IgD-negative memory B cell (primary cell): ENCODE measurements at regions not wholly inside any gene's neighbourhood (a gene's known extent, or its start where the extent isn't known, plus 50 kb on each side); places are given as distances from the start of the nearest gene placed in this dataset.
A peak's percentile ranks its signal among the peaks of the same experiment; 100 is the strongest.
"Not testable (repeated sequence)": the region's sequence is repeated elsewhere in the genome, so short reads cannot be mapped to it uniquely, and the experiment has no call there.

Source experiments
- H3K27ac Mint-ChIP-seq, 3 donors: one replicate each; pipeline ENCODE4 v1.8.0; 2020 to 2022; ENCODE audit warnings: mild to moderate bottlenecking in 3 of 3, mixed read lengths in 3 of 3, moderate library complexity in 1 of 3
- H3K27me3 Mint-ChIP-seq: one replicate; pipeline ENCODE4 v1.8.0; 2021; ENCODE audit warnings: mixed read lengths
- H3K36me3 Mint-ChIP-seq: one replicate; pipeline ENCODE4 v1.8.0; 2020; ENCODE audit warnings: mild to moderate bottlenecking, mixed read lengths
- H3K4me1 Mint-ChIP-seq, 3 donors: one replicate each; pipeline ENCODE4 v1.8.0; 2020 to 2022; ENCODE audit warnings: mixed read lengths in 3 of 3, mild to moderate bottlenecking in 1 of 3
- H3K4me3 Mint-ChIP-seq, 4 donors: one replicate each; pipeline ENCODE4 v1.8.0; 2020 to 2022; ENCODE audit warnings: mild to moderate bottlenecking in 4 of 4, mixed read lengths in 4 of 4, moderate library complexity in 3 of 4
- H3K9me3 Mint-ChIP-seq, 3 donors: one replicate each; pipeline ENCODE4 v1.8.0; 2020 to 2021; ENCODE audit warnings: mixed read lengths in 3 of 3, mild to moderate bottlenecking in 1 of 3

DNA sequence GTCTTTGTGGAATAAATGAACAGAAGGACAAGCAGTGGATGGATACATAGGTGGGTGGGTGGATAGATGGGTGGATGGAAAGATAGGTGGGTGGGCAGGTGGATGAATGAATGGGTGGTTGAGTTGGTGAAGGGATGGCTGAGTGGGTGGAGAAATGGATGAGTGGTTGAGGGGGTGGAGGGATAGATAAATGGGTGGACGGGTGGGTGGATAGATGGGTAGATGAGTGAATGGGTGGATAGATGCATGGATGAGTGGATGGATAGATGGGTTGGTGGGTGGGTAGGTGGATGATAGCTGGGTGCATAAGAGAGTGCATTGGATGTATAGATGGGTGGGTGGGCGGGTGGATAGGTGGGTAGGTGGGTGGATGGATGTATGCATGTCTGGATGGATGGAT lies 63.5 kb downstream of the UNC93B1 start:
- H3K9me3 Mint-ChIP-seq, H3K4me1 Mint-ChIP-seq, H3K27ac Mint-ChIP-seq, H3K36me3 Mint-ChIP-seq, H3K27me3 Mint-ChIP-seq, H3K4me3 Mint-ChIP-seq: not testable (repeated sequence)

DNA sequence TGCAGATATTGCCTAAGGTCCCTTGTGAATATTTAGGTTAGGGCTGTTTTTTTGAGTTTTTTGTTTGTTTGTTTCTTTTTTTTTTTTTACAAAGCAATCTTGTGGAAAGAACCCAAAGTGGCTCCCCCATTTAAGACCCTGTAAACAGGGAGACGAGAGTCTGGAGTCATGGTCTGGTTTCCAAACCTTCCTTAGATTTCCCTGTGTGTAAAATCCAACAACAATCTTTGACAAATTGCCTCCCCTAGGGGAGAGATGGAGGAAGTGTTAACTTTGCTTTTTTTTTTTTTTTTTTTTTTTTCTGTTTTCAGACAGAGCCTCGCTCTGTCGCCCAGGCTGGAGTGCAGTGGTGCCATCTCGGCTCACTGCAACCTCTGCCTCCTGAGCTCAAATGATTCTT lies 64.9 kb downstream of the UNC93B1 start:
- H3K9me3 Mint-ChIP-seq, H3K4me1 Mint-ChIP-seq, H3K27me3 Mint-ChIP-seq, H3K36me3 Mint-ChIP-seq, H3K4me3 Mint-ChIP-seq, H3K27ac Mint-ChIP-seq: not testable (repeated sequence)

DNA sequence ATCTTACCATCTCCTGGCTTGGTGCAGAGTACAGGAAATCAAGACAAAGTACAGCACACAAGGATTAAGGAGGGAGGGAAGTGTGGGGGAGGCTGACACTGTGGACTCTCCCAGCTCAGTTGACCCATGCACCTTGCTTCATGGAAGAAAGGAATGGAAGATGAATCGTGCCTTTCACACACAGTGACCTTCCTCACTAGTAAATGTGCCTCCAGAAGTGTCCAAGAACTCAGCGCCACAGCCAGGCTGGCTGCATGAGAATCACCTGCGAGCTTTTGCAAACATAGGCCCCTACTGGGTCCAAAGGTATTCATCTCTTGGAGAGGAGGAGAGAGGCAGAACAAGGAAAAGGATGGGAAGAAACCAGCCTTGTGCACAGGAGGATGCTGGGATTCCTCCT lies 65.5 kb downstream of the UNC93B1 start:
- not testable (repeated sequence) for H3K27me3 Mint-ChIP-seq, H3K36me3 Mint-ChIP-seq, H3K27ac Mint-ChIP-seq, H3K4me3 Mint-ChIP-seq, H3K9me3 Mint-ChIP-seq, H3K4me1 Mint-ChIP-seq

DNA sequence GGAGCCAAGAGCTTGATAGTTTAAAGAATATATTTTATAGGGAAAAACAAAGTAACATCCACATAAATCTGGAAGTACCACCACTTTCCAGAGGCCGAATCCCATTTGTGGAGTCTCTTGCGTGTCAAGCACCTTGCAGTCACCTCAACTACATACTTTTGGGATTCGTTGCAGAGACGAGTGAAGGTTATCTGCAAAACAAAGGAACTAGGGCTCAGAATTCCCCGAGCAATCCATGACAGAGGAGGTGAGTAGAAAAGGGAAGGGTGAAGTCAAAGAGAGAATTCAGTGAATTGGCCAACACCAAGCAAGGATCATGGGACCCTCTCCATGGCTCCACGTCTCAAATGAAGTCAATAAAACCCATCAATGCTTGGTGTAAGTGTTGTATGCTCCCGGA lies 80.3 kb downstream of the UNC93B1 start:
- not testable (repeated sequence) for H3K27me3 Mint-ChIP-seq, H3K4me3 Mint-ChIP-seq, H3K36me3 Mint-ChIP-seq, H3K9me3 Mint-ChIP-seq, H3K27ac Mint-ChIP-seq, H3K4me1 Mint-ChIP-seq

DNA sequence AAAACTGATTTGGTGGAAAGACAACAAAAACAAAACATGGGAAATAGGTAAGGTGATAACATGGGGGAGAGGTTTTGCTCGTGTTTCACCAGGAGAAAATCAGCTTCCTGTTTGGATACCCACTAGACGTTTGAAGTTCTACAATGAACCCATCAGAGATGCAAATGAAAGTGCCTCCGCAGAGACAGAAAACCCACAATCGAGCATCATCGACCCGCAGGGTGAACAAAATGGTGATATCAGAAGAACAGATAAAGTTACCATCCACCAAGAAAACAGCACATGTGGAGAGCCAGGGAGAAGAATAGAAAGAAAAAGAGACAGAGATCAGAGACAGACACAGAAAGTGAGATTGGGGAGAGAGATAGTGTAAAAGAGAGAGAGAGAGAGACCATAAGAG lies 83.4 kb downstream of the UNC93B1 start:
- H3K27ac Mint-ChIP-seq, H3K4me3 Mint-ChIP-seq, H3K9me3 Mint-ChIP-seq, H3K27me3 Mint-ChIP-seq, H3K4me1 Mint-ChIP-seq, H3K36me3 Mint-ChIP-seq: not testable (repeated sequence)

DNA sequence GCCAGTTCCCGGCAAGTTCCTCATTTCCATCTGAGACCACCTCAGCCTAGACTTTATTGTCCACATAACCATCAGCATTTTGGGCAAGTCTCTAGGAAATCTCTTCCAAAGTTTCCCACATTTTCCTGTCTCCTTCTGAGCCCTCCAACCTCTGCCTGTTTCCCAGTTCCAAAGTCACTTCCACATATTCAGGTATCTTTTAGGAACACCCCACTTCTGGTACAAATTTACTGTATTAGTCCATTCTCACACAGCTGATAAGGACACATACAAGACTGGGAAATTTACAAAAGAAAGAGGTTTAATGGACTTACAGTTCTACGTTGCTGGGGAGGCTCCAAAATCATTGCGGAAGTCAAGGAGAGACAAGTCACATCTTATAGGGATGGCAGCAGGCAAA lies 91.7 kb downstream of the UNC93B1 start:
- H3K36me3 Mint-ChIP-seq, H3K4me1 Mint-ChIP-seq, H3K27ac Mint-ChIP-seq, H3K9me3 Mint-ChIP-seq, H3K4me3 Mint-ChIP-seq: not testable (repeated sequence)
- H3K27me3 Mint-ChIP-seq = peaks cover 10% of the 10 kb centered on the region

DNA sequence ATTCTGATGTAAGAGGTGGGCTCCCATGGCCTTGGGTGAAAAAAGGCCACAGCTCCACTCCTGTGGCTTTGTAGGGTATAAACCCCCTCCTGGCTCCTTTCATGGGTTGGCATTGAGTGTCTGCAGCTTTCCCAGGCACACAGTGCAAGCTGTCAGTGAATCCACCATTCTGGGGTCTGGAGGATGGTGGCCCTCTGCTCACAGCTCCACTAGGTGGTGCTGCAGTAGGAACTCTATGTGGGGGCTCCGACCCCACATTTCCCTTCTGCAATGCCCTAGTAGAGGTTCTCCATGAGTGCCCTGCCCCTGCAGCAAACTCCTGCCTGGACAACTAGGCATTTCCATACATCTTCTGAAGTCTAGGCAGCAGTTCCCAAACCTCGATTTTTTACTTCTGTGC lies 92.7 kb downstream of the UNC93B1 start:
- H3K9me3 Mint-ChIP-seq, H3K27ac Mint-ChIP-seq, H3K4me3 Mint-ChIP-seq: not testable (repeated sequence)

DNA sequence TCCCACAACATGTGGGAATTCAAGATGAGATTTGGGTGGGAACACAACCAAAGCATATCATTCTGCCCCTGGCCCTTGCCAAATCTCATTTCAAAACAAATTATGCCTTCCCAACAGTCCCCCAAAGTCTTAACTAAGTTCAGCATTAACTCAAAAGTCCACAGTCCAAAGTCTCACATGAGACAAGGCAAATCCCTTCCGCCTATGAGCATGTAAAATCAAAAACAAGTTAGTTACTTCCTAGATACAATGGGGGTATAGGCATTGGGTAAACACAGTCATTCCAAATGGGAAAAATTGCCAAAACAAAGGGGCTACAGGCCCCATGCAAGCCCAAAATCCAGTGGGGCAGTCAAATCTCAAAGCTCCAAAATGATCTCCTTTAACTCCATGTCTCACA lies 93.1 kb downstream of the UNC93B1 start:
- H3K36me3 Mint-ChIP-seq, H3K9me3 Mint-ChIP-seq, H3K4me1 Mint-ChIP-seq, H3K27ac Mint-ChIP-seq: not testable (repeated sequence)
- Mint-ChIP-seq H3K4me3 (peak overlapping the region in 1 of 4 donors; percentile 22), H3K27me3 (peaks cover 12% of the 10 kb centered on the region)

More for the DNA sequence above, 92.7 kb downstream of the UNC93B1 start:
- not testable (repeated sequence) for H3K4me1 Mint-ChIP-seq, H3K36me3 Mint-ChIP-seq
- H3K27me3 Mint-ChIP-seq = peaks cover 10% of the 10 kb centered on the region

DNA sequence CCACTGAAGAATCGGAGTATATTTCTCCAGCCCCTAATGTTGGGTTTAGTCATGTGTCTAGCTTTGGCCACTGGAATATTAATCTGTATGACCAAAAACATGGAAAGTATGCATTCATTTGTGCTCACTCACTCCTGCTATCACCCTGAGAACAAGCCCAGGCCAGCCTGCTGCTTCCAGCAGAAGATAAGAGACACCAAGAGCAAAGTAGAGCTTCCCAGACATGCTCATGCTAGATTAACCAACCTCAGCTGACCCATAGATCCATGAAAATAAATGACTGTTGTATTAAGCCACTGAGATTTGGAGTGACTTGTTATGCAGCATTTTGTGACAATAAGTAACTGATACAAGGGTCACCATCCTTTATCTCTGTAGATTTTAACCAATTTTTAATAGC lies 96.9 kb downstream of the UNC93B1 start:
- H3K27ac Mint-ChIP-seq, H3K4me3 Mint-ChIP-seq, H3K4me1 Mint-ChIP-seq, H3K36me3 Mint-ChIP-seq, H3K9me3 Mint-ChIP-seq: not testable (repeated sequence)
- peaks cover 11% of the 10 kb centered on the region for H3K27me3 Mint-ChIP-seq

DNA sequence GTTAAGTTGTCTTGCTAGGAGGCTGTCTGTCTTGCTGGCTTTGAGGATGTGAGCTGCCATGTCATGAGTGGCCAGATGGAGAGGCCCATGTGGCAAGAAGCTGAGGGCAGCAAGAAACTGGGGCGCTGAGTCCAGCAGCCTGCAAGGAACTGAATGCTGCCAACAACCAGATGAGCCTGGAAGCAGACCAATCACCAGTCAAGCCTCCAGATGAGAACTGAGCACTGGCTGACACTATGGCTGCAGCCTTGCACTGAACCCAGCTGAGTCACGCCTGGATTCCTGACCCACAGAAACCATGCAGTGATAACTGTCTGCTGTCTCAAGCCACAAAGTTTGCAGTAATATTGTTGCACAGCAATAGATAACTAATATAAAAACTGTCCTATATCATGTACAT lies 104.4 kb downstream of the UNC93B1 start:
- H3K36me3 Mint-ChIP-seq, H3K27me3 Mint-ChIP-seq, H3K9me3 Mint-ChIP-seq, H3K4me1 Mint-ChIP-seq, H3K27ac Mint-ChIP-seq, H3K4me3 Mint-ChIP-seq: not testable (repeated sequence)

DNA sequence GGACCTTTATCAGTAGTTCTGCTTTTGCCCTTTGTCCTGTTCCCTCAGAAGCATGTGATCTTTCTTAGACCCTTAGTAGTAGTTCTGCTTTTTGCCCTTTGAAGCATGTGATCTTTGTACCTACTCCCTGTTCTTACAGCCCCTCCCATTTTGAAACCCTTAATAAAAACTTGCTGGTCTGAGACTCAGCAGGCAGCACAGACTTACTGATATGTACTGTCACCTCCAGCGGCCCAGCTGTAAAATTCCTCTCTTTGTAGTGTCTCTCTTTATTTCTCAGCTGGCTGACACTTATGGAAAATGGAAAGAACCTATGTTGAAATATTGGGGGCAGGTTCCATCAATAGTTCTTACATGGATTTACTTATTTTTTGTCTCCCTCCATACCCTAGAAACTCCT lies 110.4 kb downstream of the UNC93B1 start:
- H3K36me3 Mint-ChIP-seq, H3K4me1 Mint-ChIP-seq, H3K27ac Mint-ChIP-seq, H3K9me3 Mint-ChIP-seq, H3K4me3 Mint-ChIP-seq, H3K27me3 Mint-ChIP-seq: not testable (repeated sequence)

DNA sequence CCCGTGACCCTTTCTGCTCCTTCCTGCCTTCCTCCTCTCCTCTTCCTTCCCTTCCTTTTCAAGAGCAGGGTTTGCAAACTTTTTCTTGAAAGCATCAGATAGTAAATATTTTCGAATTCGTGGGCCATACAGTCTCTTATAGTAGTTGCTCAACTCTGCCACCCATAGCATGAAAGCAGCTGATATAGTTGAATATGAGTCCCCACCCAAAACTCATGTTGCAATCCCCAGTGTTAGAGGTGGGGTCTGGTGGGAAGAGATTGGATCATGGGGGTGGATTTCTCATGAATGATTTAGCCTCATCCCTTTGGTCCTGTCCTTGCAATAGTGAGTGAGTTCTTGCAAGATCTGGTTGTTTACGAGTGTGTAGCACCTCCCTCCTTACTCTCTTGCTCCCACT lies 114.3 kb downstream of the UNC93B1 start:
- H3K27me3 Mint-ChIP-seq = peaks cover 15% of the 10 kb centered on the region

DNA sequence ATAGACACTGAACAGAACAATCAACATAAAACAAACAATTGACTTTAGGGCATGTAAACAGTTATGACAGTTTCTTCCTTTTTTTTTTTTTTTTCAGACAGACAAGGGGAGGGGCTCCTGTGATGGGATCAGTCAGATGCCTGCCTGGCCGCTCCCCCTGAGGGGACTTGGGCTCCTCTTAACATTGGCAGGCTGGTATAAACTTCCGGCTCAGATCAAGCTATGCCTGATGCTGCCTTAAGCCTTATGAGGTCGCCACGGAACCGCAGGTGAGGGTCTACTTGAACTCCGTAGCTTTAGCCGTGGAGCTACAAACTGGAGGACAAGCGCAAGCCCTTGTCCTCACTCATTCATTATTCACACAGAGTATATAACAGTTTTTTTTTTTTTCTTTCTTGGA lies 115.8 kb downstream of the UNC93B1 start:
- not testable (repeated sequence) for H3K4me1 Mint-ChIP-seq, H3K9me3 Mint-ChIP-seq, H3K27ac Mint-ChIP-seq, H3K36me3 Mint-ChIP-seq, H3K4me3 Mint-ChIP-seq
- H3K27me3 Mint-ChIP-seq = peaks cover 20% of the 10 kb centered on the region

More for the DNA sequence above, 114.3 kb downstream of the UNC93B1 start:
- not testable (repeated sequence) for H3K36me3 Mint-ChIP-seq, H3K9me3 Mint-ChIP-seq, H3K27ac Mint-ChIP-seq, H3K4me1 Mint-ChIP-seq, H3K4me3 Mint-ChIP-seq

DNA sequence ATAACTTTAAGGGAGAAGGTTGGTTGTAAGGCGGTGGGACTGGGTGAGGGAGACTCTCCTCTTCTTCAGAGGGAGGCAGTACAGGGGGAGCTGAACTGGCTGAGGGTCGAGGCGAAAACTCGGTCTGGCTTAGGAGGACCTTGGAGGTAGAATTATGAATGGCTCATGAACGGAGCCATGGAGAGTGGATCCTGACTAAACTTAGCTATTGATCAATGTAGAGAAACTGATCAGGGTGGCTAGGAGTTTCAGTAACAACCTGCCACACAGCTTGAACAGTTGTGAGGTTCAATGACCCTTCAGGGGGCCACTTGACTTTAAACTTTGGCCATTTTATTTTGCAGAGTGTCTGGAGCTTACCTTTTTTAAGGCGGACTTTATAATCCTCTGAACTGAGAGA lies 117.2 kb downstream of the UNC93B1 start:
- not testable (repeated sequence) for H3K9me3 Mint-ChIP-seq, H3K27ac Mint-ChIP-seq, H3K36me3 Mint-ChIP-seq, H3K4me1 Mint-ChIP-seq
- Mint-ChIP-seq H3K27me3 (peaks cover 20% of the 10 kb centered on the region), H3K4me3 (peak overlapping the region in 1 of 4 donors; percentile 59)

DNA sequence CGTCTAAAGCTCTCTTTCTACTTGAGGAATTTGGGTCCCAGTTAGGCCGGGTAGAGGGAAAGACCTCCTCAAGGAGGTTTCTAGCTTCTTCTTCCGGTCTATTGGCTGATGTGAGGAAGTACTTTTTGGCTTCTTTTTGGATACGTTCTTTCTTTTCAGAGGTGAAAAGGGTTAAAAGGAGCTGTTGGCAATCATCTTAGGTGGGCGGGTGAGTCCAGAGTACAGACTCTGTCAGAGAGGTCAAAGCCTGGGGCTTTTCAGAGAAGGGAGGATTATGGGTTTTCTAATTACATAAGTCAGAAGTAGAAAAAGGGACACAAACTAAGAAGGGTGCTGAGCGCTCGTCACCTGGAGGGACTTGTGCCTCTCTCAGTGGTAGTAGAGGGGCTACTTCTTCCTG lies 117.7 kb downstream of the UNC93B1 start:
- not testable (repeated sequence) for H3K4me3 Mint-ChIP-seq, H3K27ac Mint-ChIP-seq, H3K9me3 Mint-ChIP-seq, H3K4me1 Mint-ChIP-seq, H3K36me3 Mint-ChIP-seq
- H3K27me3 Mint-ChIP-seq = peaks cover 23% of the 10 kb centered on the region

DNA sequence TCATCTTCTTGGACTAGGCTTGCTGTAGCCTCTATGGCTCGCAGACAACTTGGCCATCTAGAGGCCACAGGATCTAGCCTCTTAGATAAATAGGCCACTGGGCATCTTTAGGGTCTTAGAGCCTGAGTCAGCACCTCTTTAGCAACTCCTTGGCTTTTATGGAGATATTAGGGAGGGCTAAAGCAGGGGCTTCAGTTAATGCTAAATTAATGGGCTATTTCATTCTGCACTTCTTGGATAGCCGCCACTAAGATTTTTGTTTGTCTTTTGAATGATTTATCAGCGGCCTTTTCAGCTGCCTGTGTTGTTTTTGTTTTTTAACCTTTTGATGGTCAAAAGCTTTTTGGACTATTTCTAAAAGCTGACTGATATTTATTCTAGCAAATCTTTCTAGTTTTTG lies 118.3 kb downstream of the UNC93B1 start:
- not testable (repeated sequence) for H3K27ac Mint-ChIP-seq, H3K4me3 Mint-ChIP-seq, H3K9me3 Mint-ChIP-seq, H3K4me1 Mint-ChIP-seq, H3K36me3 Mint-ChIP-seq
- peaks cover 23% of the 10 kb centered on the region for H3K27me3 Mint-ChIP-seq

DNA sequence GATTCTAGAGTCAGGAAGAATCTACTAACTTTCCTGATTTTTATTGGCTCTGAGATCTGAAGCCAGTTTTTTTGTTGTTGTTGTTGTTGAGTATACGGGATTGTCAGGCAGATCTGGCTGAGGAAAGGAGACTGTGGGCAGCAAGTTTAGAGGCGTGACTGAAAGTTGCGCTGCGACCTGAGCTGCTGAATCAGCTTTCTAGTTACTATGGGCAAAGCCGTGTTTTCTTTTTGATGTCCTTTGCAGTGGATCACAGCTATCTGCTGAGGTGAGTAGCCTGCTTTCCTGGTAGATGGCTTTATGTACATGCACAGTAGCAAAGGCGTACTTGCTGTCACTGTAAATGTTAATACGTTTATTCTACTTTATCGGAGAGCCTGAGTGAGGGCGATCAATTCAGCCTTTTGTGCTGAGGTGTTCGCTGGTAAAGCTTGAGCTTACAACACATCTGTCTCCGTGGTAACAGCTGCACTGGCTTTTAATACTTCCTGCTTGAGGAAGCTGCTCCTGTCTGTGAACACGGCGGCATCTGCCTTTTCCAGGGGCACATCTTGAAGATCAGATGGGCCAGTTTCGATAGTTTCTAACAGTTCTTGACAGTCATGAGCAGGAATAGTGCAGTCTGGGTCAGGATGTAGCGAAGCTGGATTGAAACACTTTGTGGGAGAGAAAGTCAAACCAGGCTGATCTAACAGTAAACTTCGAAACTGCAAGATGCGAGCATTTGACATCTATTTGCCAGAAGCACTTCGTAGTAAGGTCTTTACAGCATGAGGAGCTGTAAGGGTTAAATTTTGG lies 118.9 kb downstream of the UNC93B1 start:
- peaks cover 23% of the 10 kb centered on the region for H3K27me3 Mint-ChIP-seq
- peak overlapping the region in 1 of 3 donors; percentile 34 for H3K27ac Mint-ChIP-seq
- not testable (repeated sequence) for H3K4me1 Mint-ChIP-seq, H3K36me3 Mint-ChIP-seq, H3K9me3 Mint-ChIP-seq
- H3K4me3 Mint-ChIP-seq = peak overlapping the region in 1 of 4 donors; percentile 54
